H1 (cell line): ENCODE measurements at regions not wholly inside any gene's neighbourhood (a gene's known extent, or its start where the extent isn't known, plus 50 kb on each side); places are given as distances from the start of the nearest gene placed in this dataset.

ENCODE experiments used
- CTCF ChIA-PET: fragments of 300-600 bp; sonication (Branson Sonifier 250); formaldehyde crosslinking; loops from one replicate; lab custom pipeline; 2021; ENCODE audit not compliant: partially characterized antibody; lab: Charles Lee
- POLR2A ChIA-PET: fragments of 300-600 bp; sonication (Branson Sonifier 250); formaldehyde crosslinking; loops from one replicate; lab custom pipeline; 2021; ENCODE audit warnings: inconsistent platforms; ENCODE audit not compliant: partially characterized antibody; lab: Charles Lee
- DNase-seq, 2 experiments: peaks; one replicate each; pipeline versions ENCODE4 v3.0.0 to v3.0.0-alpha.2; 2010 to 2022; ENCODE audit warnings: low spot score in 2 of 2, low read depth in 1 of 2, mixed read lengths in 1 of 2
- FAIRE-seq: peaks from 2 replicates; lab custom pipeline; 2011; peaks lifted over from hg19 to GRCh38; lab: Jason Lieb, UNC
- H2AFZ ChIP-seq: 2 replicates; pipeline ENCODE4 v1.8.1; 2012; ENCODE audit warnings: low read length, inconsistent platforms
- H2AK5ac ChIP-seq: 2 replicates; pipeline ENCODE4 v1.6.1; 2013; ENCODE audit warnings: low read depth, low read length
- H2BK120ac ChIP-seq: replicated peaks from 2 replicates; pipeline ENCODE3; 2013; ENCODE audit warnings: low read depth, low read length, inconsistent platforms
- H2BK12ac ChIP-seq: 2 replicates; pipeline ENCODE4 v1.6.1; 2013; ENCODE audit warnings: low read depth, low read length
- H2BK15ac ChIP-seq: 2 replicates; pipeline ENCODE4 v1.6.1; 2013; ENCODE audit warnings: low read length
- H2BK20ac ChIP-seq: 2 replicates; pipeline ENCODE4 v1.6.1; 2013; ENCODE audit warnings: low read length
- H2BK5ac ChIP-seq: 2 replicates; pipeline ENCODE4 v1.6.1; 2013; ENCODE audit warnings: low read depth, low read length
- H3K14ac ChIP-seq: 2 replicates; pipeline ENCODE4 v1.6.1; 2013; ENCODE audit warnings: inconsistent platforms; ENCODE audit not compliant: insufficient read length
- H3K18ac ChIP-seq: 2 replicates; pipeline ENCODE4 v1.6.1; 2013; ENCODE audit warnings: low read length; ENCODE audit errors: extremely low read depth
- H3K23ac ChIP-seq: 2 replicates; pipeline ENCODE4 v1.6.1; 2013; ENCODE audit warnings: inconsistent platforms; ENCODE audit not compliant: insufficient read length
- H3K23me2 ChIP-seq: 2 replicates; pipeline ENCODE4 v1.6.1; 2013; ENCODE audit warnings: low read depth, low read length
- H3K27ac ChIP-seq: 2 replicates; pipeline ENCODE4 v1.6.1; 2011; ENCODE audit warnings: low read depth, low read length, inconsistent platforms
- H3K27me3 ChIP-seq, 4 experiments: replicated peaks in 1 of 4; 1 replicate in 1 of 4; 2 replicates in 3 of 4; pipeline versions ENCODE4 v1.6.1 to v1.8.1; 2011 to 2013; ENCODE audit warnings: low read length in 3 of 4, mild to moderate bottlenecking in 3 of 4, inconsistent platforms in 2 of 4, mixed read lengths in 2 of 4, moderate library complexity in 1 of 4; ENCODE audit not compliant: control insufficient read depth in 3 of 4, insufficient read depth in 3 of 4; ENCODE audit errors: extremely low read depth in 1 of 4
- H3K36me3 ChIP-seq, 4 experiments: 2 replicates each; pipeline versions ENCODE4 v1.6.1 to v1.8.1; 2011 to 2013; ENCODE audit warnings: mild to moderate bottlenecking in 4 of 4, low read length in 3 of 4, moderate library complexity in 2 of 4, control low read depth in 1 of 4, inconsistent platforms in 1 of 4; ENCODE audit not compliant: insufficient read depth in 4 of 4, control insufficient read depth in 2 of 4
- H3K4ac ChIP-seq: replicated peaks from 2 replicates; pipeline ENCODE3; 2013; ENCODE audit warnings: low read length, low read depth, mixed read lengths, inconsistent platforms; ENCODE audit not compliant: insufficient read length
- H3K4me1 ChIP-seq, 4 experiments: replicated peaks in 1 of 4; 1 replicate in 1 of 4; 2 replicates in 3 of 4; pipeline versions ENCODE4 v1.6.1 to v1.8.1; 2011 to 2013; ENCODE audit warnings: low read length in 3 of 4, inconsistent platforms in 2 of 4, mixed read lengths in 1 of 4; ENCODE audit not compliant: insufficient read depth in 4 of 4, control insufficient read depth in 3 of 4
- H3K4me2 ChIP-seq, 2 experiments: 2 replicates each; pipeline versions ENCODE4 v1.6.1 to v1.8.1; 2011 to 2013; ENCODE audit warnings: low read depth in 2 of 2, low read length in 2 of 2, control low read depth in 1 of 2, inconsistent platforms in 1 of 2, mild to moderate bottlenecking in 1 of 2; ENCODE audit not compliant: insufficient read depth in 1 of 2
- H3K4me3 ChIP-seq, 4 experiments: fragments of 200-600, 300-600 bp in 1 of 4; sonication (generic), shearing (Covaris generic), sonication (Bioruptor Twin) in 1 of 4; 2 replicates each; pipeline versions ENCODE4 v1.5.1 to v1.8.1; 2011 to 2016; ENCODE audit warnings: low read length in 4 of 4, low read depth in 3 of 4, control low read depth in 2 of 4, inconsistent platforms in 2 of 4, mild to moderate bottlenecking in 2 of 4, mixed read lengths in 1 of 4, moderate library complexity in 1 of 4; ENCODE audit not compliant: insufficient read depth in 2 of 4; ENCODE audit errors: extremely low read depth in 1 of 4
- H3K56ac ChIP-seq: replicated peaks from 2 replicates; pipeline ENCODE3; 2013; ENCODE audit warnings: low read depth, mild to moderate bottlenecking, mixed read lengths, low read length, inconsistent platforms; ENCODE audit not compliant: insufficient read length
- H3K79me1 ChIP-seq: 2 replicates; pipeline ENCODE4 v1.6.1; 2013; ENCODE audit warnings: low read depth, low read length, control low read depth
- H3K79me2 ChIP-seq, 2 experiments: 2 replicates each; pipeline versions ENCODE4 v1.6.1 to v1.8.1; 2012 to 2013; ENCODE audit warnings: low read length in 2 of 2, mild to moderate bottlenecking in 2 of 2, inconsistent platforms in 1 of 2; ENCODE audit not compliant: insufficient read depth in 2 of 2, control insufficient read depth in 1 of 2
- H3K9ac ChIP-seq, 4 experiments: replicated peaks in 1 of 4; 1 replicate in 1 of 4; 2 replicates in 3 of 4; pipeline versions ENCODE4 v1.6.1 to v1.8.1; 2011 to 2013; ENCODE audit warnings: low read depth in 3 of 4, low read length in 3 of 4, control low read depth in 2 of 4, mild to moderate bottlenecking in 2 of 4, moderate library complexity in 2 of 4, inconsistent platforms in 1 of 4; ENCODE audit errors: extremely low read depth in 1 of 4
- H3K9me3 ChIP-seq, 2 experiments: 2 replicates each; pipeline versions ENCODE4 v1.6.1 to v1.8.1; 2012 to 2013; ENCODE audit warnings: mild to moderate bottlenecking in 2 of 2, moderate library complexity in 2 of 2, control low read depth in 1 of 2, inconsistent platforms in 1 of 2, low read depth in 1 of 2, low read length in 1 of 2, mixed read lengths in 1 of 2; ENCODE audit not compliant: insufficient read depth in 2 of 2
- H4K20me1 ChIP-seq, 2 experiments: replicated peaks in 1 of 2; 2 replicates each; pipeline versions ENCODE3 to v1.8.1; 2011 to 2013; ENCODE audit warnings: inconsistent platforms in 2 of 2, low read length in 2 of 2, mild to moderate bottlenecking in 1 of 2; ENCODE audit not compliant: insufficient read depth in 2 of 2, control insufficient read depth in 1 of 2
- H4K5ac ChIP-seq: 2 replicates; pipeline ENCODE4 v1.6.1; 2013; ENCODE audit warnings: low read length, low read depth, mixed read lengths, inconsistent platforms; ENCODE audit not compliant: insufficient read length
- H4K8ac ChIP-seq: 2 replicates; pipeline ENCODE4 v1.8.0; 2013; ENCODE audit warnings: mild to moderate bottlenecking, moderate library complexity, low read length, inconsistent platforms; ENCODE audit not compliant: insufficient read depth; ENCODE audit errors: extremely low read depth
- H4K91ac ChIP-seq: replicated peaks from 2 replicates; pipeline ENCODE3; 2013; ENCODE audit warnings: low read length, mixed read lengths, inconsistent platforms; ENCODE audit not compliant: insufficient read length
- E2F6 ChIP-seq: IDR thresholded peaks from 2 replicates; pipeline ENCODE4 v1.6.1; 2012; ENCODE audit warnings: inconsistent platforms
- EZH2 ChIP-seq: fragments of 200-600 bp; sonication (generic); IDR thresholded peaks from 2 replicates; pipeline ENCODE4 v1.7.1; 2012; ENCODE audit warnings: low read depth, mild to moderate bottlenecking, moderate library complexity, low read length, inconsistent platforms; ENCODE audit not compliant: severe bottlenecking
- JUN ChIP-seq: IDR thresholded peaks from 2 replicates; pipeline ENCODE4 v1.6.1; 2011; ENCODE audit warnings: low read depth, mild to moderate bottlenecking, improper control_type of control experiment, low read length
- RNF2 ChIP-seq: fragments of 200-900, 300-1000 bp; sonication (generic); IDR thresholded peaks from 2 replicates; pipeline ENCODE4 v1.7.1; 2016; ENCODE audit warnings: borderline replicate concordance, low read depth, mild to moderate bottlenecking, antibody characterized with exemption, low read length; ENCODE audit not compliant: poor library complexity, severe bottlenecking; ENCODE audit errors: missing control alignments
- WGBS, 2 experiments: shearing (Covaris generic) in 1 of 2; methylation state at CpG; one replicate each; pipeline versions ENCODE4 v1.1.6 to v1.1.7; 2013 to 2015; ENCODE audit warnings: low lambda C conversion rate in 2 of 2, mixed read lengths in 2 of 2, inconsistent platforms in 1 of 2, low coverage in 1 of 2, missing lambda C conversion rate in 1 of 2; ENCODE audit not compliant: insufficient replicate concordance in 2 of 2, insufficient coverage in 1 of 2, insufficient read length in 1 of 2; ENCODE audit errors: extremely low coverage in 1 of 2, missing lambda C conversion rate in 1 of 2; 5-methylcytosine and 5-hydroxymethylcytosine counted together

GRCh38 chrX:56499372-56499771, 64.1 kb upstream of the UBQLN2 start:
- Histone ChIP-seq H3K14ac (no peak overlapping the region), H2BK20ac (no peak overlapping the region), H2BK120ac (no peak overlapping the region), H2BK15ac (no peak overlapping the region), H4K20me1 (no peaks in the 10 kb centered on the region), H3K4ac (no peak overlapping the region), H3K18ac (no peak overlapping the region), H3K4me1 (no peaks in the 10 kb centered on the region), H3K56ac (no peak overlapping the region), H3K23me2 (no peaks in the 10 kb centered on the region), H3K4me3 (no peak overlapping the region), H3K79me2 (no peaks in the 10 kb centered on the region), H3K79me1 (no peaks in the 10 kb centered on the region), H4K8ac (no peak overlapping the region), H4K5ac (no peak overlapping the region)
- FAIRE-seq = no peak
- no peak for DNase-seq
- TF ChIP-seq EZH2 = no peak
- TF ChIP-seq RNF2 = no peak
- TF ChIP-seq JUN = no peak
- TF ChIP-seq E2F6 = no peak
- TF ChIP-seq, all 59 proteins: peak for 0
- Histone ChIP-seq H2BK12ac (no peak overlapping the region), H2AK5ac (no peak overlapping the region), H3K4me2 (no peak overlapping the region), H3K27me3 (no peaks in the 10 kb centered on the region), H2AFZ (no peak overlapping the region), H3K36me3 (no peaks in the 10 kb centered on the region), H3K9me3 (peaks cover 0 to 5% of the 10 kb centered on the region in 2 experiments; a peak in 1 of 4 replicates), H3K9ac (no peak overlapping the region), H2BK5ac (no peak overlapping the region), H4K91ac (no peak overlapping the region), H3K27ac (no peak overlapping the region), H3K23ac (no peak overlapping the region)
- WGBS, 2 experiments = 82% methylated on average over 3 of the region's 3 CpGs; no CpG with 5 or more reads in 1 of the 2 experiments
- CTCF ChIA-PET = no interaction called here
- POLR2A ChIA-PET = no interaction called here
